SK-N-MC (cell line): ENCODE measurements at regions not wholly inside any gene's neighbourhood (a gene's known extent, or its start where the extent isn't known, plus 50 kb on each side); places are given as distances from the start of the nearest gene placed in this dataset.

ENCODE experiments used
- EZH2 ChIP-seq: fragments of 200-600 bp; sonication (generic); IDR thresholded peaks from one replicate; pipeline ENCODE4 v1.6.1; 2017; ENCODE audit warnings: antibody characterized with exemption
- FOXP2 ChIP-seq: optimal IDR thresholded peaks from 2 replicates; pipeline ENCODE3; 2011; ENCODE audit warnings: mild to moderate bottlenecking, moderate library complexity; ENCODE audit not compliant: insufficient read depth; ENCODE audit errors: extremely low read length, control extremely low read depth
- POLR2AphosphoS5 ChIP-seq: IDR thresholded peaks from 2 replicates; pipeline ENCODE4 v1.6.1; 2012; ENCODE audit warnings: mild to moderate bottlenecking, low read depth, low read length, borderline replicate concordance

DNA sequence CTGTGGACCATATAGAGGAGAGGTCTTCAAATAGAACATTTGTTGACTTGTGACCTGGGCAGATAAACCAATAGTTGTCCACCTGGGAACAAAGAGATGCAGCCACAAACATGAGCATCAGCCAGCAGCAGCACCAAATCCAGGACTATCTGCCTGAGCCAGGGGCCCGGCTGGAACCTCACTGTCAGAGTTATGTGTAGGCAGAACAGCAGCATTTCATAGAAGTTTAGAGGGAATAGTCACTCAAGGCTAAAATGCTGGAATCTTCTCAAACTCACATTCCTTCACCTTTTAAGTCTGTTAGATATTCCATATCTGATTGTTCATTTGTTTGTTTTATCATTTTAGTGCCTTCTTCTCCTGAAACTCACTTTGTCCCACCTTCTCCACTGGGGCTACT, 72.2 kb upstream of the IL6 start:
- TF ChIP-seq EZH2 = no peak
- TF ChIP-seq POLR2AphosphoS5 = no peak
- TF ChIP-seq FOXP2 = no peak
